ENCODE measurements at regions not wholly inside any gene's neighbourhood (a gene's known extent, or its start where the extent isn't known, plus 50 kb on each side); places are given as distances from the start of the nearest gene placed in this dataset.

GRCh38 chr10:52900593-52900992 lies 128.0 kb upstream of the MBL2 start:
- TF ChIP-seq MAX (IDR thresholded peaks at IDR 0.05) (no peak), FOSL1 (IDR thresholded peaks at IDR 0.05; ENCODE audit: low read depth) (no peak), CEBPB (IDR thresholded peaks at IDR 0.05; ENCODE audit: low read depth) (no peak), EZH2 (IDR thresholded peaks at IDR 0.05) (no peak), RAD21 (IDR thresholded peaks at IDR 0.05; ENCODE audit: low read depth) (no peak), YY1 (IDR thresholded peaks at IDR 0.05; ENCODE audit: extremely low read depth, insufficient replicate concordance, low read depth, low read length) (no peak), CTCF (IDR thresholded peaks at IDR 0.05 in 2 of 3, conservative IDR thresholded peaks at IDR 0.05 in 1 of 3; ENCODE audit: borderline replicate concordance in 1 of 3, insufficient read depth in 1 of 3, low read depth in 2 of 3, low read length in 2 of 3) (no peak), ZNF274 (IDR thresholded peaks at IDR 0.05; ENCODE audit: low read depth, low read length) (no peak), SP1 (IDR thresholded peaks at IDR 0.05; ENCODE audit: low read depth) (no peak), POLR2AphosphoS5 (IDR thresholded peaks at IDR 0.05; ENCODE audit: low read depth, low read length) (no peak), REST (IDR thresholded peaks at IDR 0.05; ENCODE audit: low read depth) (no peak), EGR1 (IDR thresholded peaks at IDR 0.05; ENCODE audit: low read depth) (no peak), POLR2A (IDR thresholded peaks at IDR 0.05; ENCODE audit: borderline replicate concordance, extremely low read depth, insufficient read depth, insufficient read length) (no peak), EZH2phosphoT487 (IDR thresholded peaks at IDR 0.05; ENCODE audit: borderline replicate concordance) (no peak)
